ENCODE measurements at regions not wholly inside any gene's neighbourhood (a gene's known extent, or its start where the extent isn't known, plus 50 kb on each side); places are given as distances from the start of the nearest gene placed in this dataset.

GRCh38 chr2:198343471-198343870 is 539.1 kb downstream of the PLCL1 start:
- TF ChIP-seq USF2 (CRISPR knock-in tag; IDR thresholded peaks at IDR 0.05) (no peak), E2F1 (CRISPR knock-in tag; IDR thresholded peaks at IDR 0.05) (no peak), CTCF (IDR thresholded peaks at IDR 0.05) (no peak), FOXP4 (CRISPR knock-in tag; IDR thresholded peaks at IDR 0.05) (no peak), MXD4 (CRISPR knock-in tag; IDR thresholded peaks at IDR 0.05; ENCODE audit: borderline replicate concordance) (no peak), ETV6 (CRISPR knock-in tag; IDR thresholded peaks at IDR 0.05) (no peak), JUN (CRISPR knock-in tag; IDR thresholded peaks at IDR 0.05) (no peak), IRF2 (CRISPR knock-in tag; IDR thresholded peaks at IDR 0.05; ENCODE audit: borderline replicate concordance, low read depth) (no peak), JAZF1 (CRISPR knock-in tag; IDR thresholded peaks at IDR 0.05) (no peak)

Data from WTC11 (cell line).